T-helper 2 cell treated with Interferon-gamma antibody and Interleukin-4, amounts not matched to agents 100 ng/mL and 5 ng/mL, for 36 hours (primary cell): ENCODE measurements at regions not wholly inside any gene's neighbourhood (a gene's known extent, or its start where the extent isn't known, plus 50 kb on each side); places are given as distances from the start of the nearest gene placed in this dataset.

ENCODE experiments used
- intact Hi-C: fragments of 100-400 bp; cut with micrococcal nuclease; formaldehyde crosslinking; loops from one replicate; pipeline ENCODE4 v1.15.1; 2023

- intact Hi-C loops: no loop called here
These were observed 1508.7 kb upstream of the PCDH20 start for GRCh38 chr13:62924395-62924794.

GRCh38 chr13:62920159-62920558, 1504.5 kb upstream of the PCDH20 start:
- intact Hi-C loops: no loop called here

- intact Hi-C loops: no loop called here
These were observed 1503.8 kb upstream of the PCDH20 start for GRCh38 chr13:62919491-62919890.

- intact Hi-C loops: no loop called here
These were observed 1495.0 kb upstream of the PCDH20 start for GRCh38 chr13:62910541-62911060.

- intact Hi-C loops: no loop called here
These were observed 1492.7 kb upstream of the PCDH20 start for GRCh38 chr13:62908321-62908720.

GRCh38 chr13:62906896-62907295, 1491.2 kb upstream of the PCDH20 start:
- intact Hi-C loops: no loop called here

GRCh38 chr13:62906469-62906868, 1490.8 kb upstream of the PCDH20 start:
- intact Hi-C loops: no loop called here

- intact Hi-C loops: no loop called here
These were observed 1471.4 kb upstream of the PCDH20 start for GRCh38 chr13:62887046-62887445.

GRCh38 chr13:62879071-62879470, 1463.4 kb upstream of the PCDH20 start:
- intact Hi-C loops: no loop called here

GRCh38 chr13:62875118-62875640, 1459.5 kb upstream of the PCDH20 start:
- intact Hi-C loops: no loop called here

GRCh38 chr13:62850331-62850730, 1434.7 kb upstream of the PCDH20 start:
- intact Hi-C loops: no loop called here

GRCh38 chr13:62847520-62847919, 1431.9 kb upstream of the PCDH20 start:
- intact Hi-C loops: loop anchor here (5.0 kb wide), 1 partner anchor 945 kb away; no protein-coding TSS in a partner anchor

- intact Hi-C loops: loop anchor here (5.0 kb wide), 1 partner anchor 944 kb away; no protein-coding TSS in a partner anchor
These were observed 1430.7 kb upstream of the PCDH20 start for GRCh38 chr13:62846302-62846701.

GRCh38 chr13:62839338-62839737, 1423.7 kb upstream of the PCDH20 start:
- intact Hi-C loops: no loop called here

- intact Hi-C loops: no loop called here
These were observed 1423.3 kb upstream of the PCDH20 start for GRCh38 chr13:62838929-62839328.

GRCh38 chr13:62837895-62838294, 1422.2 kb upstream of the PCDH20 start:
- intact Hi-C loops: no loop called here

- intact Hi-C loops: no loop called here
These were observed 1413.8 kb upstream of the PCDH20 start for GRCh38 chr13:62829486-62829885.

GRCh38 chr13:62799931-62800436, 1384.3 kb upstream of the PCDH20 start:
- intact Hi-C loops: no loop called here

- intact Hi-C loops: no loop called here
These were observed 1383.4 kb upstream of the PCDH20 start for GRCh38 chr13:62799038-62799535.

GRCh38 chr13:62793850-62794249, 1378.2 kb upstream of the PCDH20 start:
- intact Hi-C loops: no loop called here

- intact Hi-C loops: no loop called here
These were observed 1366.2 kb upstream of the PCDH20 start for GRCh38 chr13:62781866-62782265.

- intact Hi-C loops: no loop called here
These were observed 1363.5 kb upstream of the PCDH20 start for GRCh38 chr13:62779161-62779560.

GRCh38 chr13:62767473-62767872, 1351.8 kb upstream of the PCDH20 start:
- intact Hi-C loops: no loop called here
